K562 (cell line): ENCODE measurements at regions not wholly inside any gene's neighbourhood (a gene's known extent, or its start where the extent isn't known, plus 50 kb on each side); places are given as distances from the start of the nearest gene placed in this dataset.

Experiments used
- CHD4 ChIP-seq: fragments of 200-600 bp; sonication (generic); IDR thresholded peaks from 3 replicates; pipeline ENCODE4 v1.6.1; 2012; ENCODE audit warnings: low read depth, mild to moderate bottlenecking, mixed read lengths, low read length, inconsistent platforms; ENCODE audit not compliant: insufficient read depth, insufficient replicate concordance, poor library complexity, severe bottlenecking
- MXI1 ChIP-seq: IDR thresholded peaks from 2 replicates; pipeline ENCODE4 v1.6.1; 2011; ENCODE audit warnings: low read depth, mild to moderate bottlenecking, improper control_type of control experiment, low read length
- PHB2 ChIP-seq: fragments of 450-650 bp; IDR thresholded peaks from 2 replicates; pipeline ENCODE4 v1.6.1; 2017; ENCODE audit warnings: low read depth
- ZNF274 ChIP-seq: IDR thresholded peaks from 2 replicates; pipeline ENCODE4 v1.6.1; 2011; ENCODE audit warnings: low read depth, mild to moderate bottlenecking, low read length, moderate library complexity, borderline replicate concordance
- ZNF76 ChIP-seq: fragments of 250-450 bp; sonication (Bioruptor Pico); IDR thresholded peaks from 2 replicates; pipeline ENCODE4 v1.4.0; 2020; ENCODE audit warnings: mild to moderate bottlenecking, moderate library complexity, borderline replicate concordance
- TF ChIP-seq, protein P1 (sequence below): fragments of 200-800 bp; sonication (Bioruptor generic); IDR thresholded peaks from 2 replicates; pipeline ENCODE4 v1.6.1; 2016; ENCODE audit warnings: missing genetic modification characterization, missing compliant biosample characterization
- TF ChIP-seq, protein P2 (sequence below), 3 experiments: IDR thresholded peaks in 2 of 3; conservative IDR thresholded peaks in 1 of 3; 2 replicates each; pipeline ENCODE4 v1.5.1; 2011 to 2012; ENCODE audit warnings: low read length in 3 of 3, mild to moderate bottlenecking in 3 of 3, control low read depth in 2 of 3, improper control_type of control experiment in 1 of 3, inconsistent platforms in 1 of 3, low read depth in 1 of 3, mixed read lengths in 1 of 3, moderate library complexity in 1 of 3; ENCODE audit not compliant: insufficient read depth in 2 of 3
- TF ChIP-seq, protein P3 (sequence below): sonication (generic); formaldehyde crosslinking; IDR thresholded peaks from 2 replicates; pipeline ENCODE4 v1.8.0; 2022; ENCODE audit warnings: mild to moderate bottlenecking, low read depth, missing genetic modification reagents

DNA sequence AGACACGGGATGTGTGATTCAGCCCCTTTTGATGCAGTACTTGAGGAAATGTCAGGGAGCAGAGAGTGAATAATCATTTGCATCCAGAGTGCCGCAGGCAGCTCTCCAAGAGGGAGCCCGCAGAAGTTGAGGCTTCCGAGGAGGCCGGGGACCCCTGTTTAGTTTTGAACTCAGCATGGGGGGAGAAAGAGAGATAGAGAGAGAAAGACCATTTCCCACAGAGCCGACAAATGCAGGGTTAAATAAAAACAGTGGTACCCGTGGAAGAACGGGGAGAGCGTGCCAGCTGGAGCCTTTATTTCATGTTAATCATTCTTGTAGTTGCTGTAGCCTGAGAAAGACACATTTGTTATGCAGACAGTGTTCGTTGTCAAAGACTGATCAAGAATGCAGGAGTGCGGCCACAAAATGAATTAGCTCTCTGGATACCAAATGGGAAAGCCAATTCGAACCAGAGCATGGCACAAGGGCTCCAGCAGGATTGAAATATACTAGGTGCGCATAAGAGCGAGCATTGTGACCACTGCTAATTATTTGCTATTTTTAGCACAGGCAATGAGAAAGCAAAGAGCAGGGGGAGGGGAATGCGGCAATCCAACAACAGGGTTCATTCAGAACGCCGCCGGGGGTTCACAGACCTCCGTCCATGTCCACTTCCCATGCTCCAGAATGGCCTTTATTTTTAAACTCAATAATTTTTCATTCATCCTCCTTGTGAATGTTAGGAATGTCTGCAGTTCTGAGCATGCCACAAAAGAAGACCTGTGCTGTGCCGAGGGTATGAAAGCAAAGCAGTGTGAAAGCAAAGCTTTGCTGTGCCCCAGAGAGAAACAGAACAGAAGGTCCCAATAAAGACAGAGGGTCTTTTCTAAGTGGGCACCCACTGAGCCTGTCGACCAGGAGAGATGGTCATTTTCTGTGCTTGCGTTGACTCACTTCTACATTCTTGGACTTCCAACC lies 243.9 kb upstream of the VCX3A start:
- TF ChIP-seq ZNF274 (no peak), CHD4 (no peak), PHB2 (no peak), MXI1 (no peak), ZNF76 (no peak)
- TF ChIP-seq, protein P1, sequence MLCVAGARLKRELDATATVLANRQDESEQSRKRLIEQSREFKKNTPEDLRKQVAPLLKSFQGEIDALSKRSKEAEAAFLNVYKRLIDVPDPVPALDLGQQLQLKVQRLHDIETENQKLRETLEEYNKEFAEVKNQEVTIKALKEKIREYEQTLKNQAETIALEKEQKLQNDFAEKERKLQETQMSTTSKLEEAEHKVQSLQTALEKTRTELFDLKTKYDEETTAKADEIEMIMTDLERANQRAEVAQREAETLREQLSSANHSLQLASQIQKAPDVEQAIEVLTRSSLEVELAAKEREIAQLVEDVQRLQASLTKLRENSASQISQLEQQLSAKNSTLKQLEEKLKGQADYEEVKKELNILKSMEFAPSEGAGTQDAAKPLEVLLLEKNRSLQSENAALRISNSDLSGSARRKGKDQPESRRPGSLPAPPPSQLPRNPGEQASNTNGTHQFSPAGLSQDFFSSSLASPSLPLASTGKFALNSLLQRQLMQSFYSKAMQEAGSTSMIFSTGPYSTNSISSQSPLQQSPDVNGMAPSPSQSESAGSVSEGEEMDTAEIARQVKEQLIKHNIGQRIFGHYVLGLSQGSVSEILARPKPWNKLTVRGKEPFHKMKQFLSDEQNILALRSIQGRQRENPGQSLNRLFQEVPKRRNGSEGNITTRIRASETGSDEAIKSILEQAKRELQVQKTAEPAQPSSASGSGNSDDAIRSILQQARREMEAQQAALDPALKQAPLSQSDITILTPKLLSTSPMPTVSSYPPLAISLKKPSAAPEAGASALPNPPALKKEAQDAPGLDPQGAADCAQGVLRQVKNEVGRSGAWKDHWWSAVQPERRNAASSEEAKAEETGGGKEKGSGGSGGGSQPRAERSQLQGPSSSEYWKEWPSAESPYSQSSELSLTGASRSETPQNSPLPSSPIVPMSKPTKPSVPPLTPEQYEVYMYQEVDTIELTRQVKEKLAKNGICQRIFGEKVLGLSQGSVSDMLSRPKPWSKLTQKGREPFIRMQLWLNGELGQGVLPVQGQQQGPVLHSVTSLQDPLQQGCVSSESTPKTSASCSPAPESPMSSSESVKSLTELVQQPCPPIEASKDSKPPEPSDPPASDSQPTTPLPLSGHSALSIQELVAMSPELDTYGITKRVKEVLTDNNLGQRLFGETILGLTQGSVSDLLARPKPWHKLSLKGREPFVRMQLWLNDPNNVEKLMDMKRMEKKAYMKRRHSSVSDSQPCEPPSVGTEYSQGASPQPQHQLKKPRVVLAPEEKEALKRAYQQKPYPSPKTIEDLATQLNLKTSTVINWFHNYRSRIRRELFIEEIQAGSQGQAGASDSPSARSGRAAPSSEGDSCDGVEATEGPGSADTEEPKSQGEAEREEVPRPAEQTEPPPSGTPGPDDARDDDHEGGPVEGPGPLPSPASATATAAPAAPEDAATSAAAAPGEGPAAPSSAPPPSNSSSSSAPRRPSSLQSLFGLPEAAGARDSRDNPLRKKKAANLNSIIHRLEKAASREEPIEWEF (CRISPR knock-in tag) = no peak
- TF ChIP-seq, protein P2, sequence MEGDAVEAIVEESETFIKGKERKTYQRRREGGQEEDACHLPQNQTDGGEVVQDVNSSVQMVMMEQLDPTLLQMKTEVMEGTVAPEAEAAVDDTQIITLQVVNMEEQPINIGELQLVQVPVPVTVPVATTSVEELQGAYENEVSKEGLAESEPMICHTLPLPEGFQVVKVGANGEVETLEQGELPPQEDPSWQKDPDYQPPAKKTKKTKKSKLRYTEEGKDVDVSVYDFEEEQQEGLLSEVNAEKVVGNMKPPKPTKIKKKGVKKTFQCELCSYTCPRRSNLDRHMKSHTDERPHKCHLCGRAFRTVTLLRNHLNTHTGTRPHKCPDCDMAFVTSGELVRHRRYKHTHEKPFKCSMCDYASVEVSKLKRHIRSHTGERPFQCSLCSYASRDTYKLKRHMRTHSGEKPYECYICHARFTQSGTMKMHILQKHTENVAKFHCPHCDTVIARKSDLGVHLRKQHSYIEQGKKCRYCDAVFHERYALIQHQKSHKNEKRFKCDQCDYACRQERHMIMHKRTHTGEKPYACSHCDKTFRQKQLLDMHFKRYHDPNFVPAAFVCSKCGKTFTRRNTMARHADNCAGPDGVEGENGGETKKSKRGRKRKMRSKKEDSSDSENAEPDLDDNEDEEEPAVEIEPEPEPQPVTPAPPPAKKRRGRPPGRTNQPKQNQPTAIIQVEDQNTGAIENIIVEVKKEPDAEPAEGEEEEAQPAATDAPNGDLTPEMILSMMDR (IDR thresholded peaks at IDR 0.05 in 2 of 3, conservative IDR thresholded peaks at IDR 0.05 in 1 of 3; ENCODE audit: insufficient read depth in 2 of 3, low read depth in 1 of 3, low read length in 3 of 3) = no peak
- TF ChIP-seq, protein P3, sequence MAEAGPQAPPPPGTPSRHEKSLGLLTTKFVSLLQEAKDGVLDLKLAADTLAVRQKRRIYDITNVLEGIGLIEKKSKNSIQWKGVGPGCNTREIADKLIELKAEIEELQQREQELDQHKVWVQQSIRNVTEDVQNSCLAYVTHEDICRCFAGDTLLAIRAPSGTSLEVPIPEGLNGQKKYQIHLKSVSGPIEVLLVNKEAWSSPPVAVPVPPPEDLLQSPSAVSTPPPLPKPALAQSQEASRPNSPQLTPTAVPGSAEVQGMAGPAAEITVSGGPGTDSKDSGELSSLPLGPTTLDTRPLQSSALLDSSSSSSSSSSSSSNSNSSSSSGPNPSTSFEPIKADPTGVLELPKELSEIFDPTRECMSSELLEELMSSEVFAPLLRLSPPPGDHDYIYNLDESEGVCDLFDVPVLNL (CRISPR knock-in tag) = no peak
